ENCODE measurements at regions not wholly inside any gene's neighbourhood (a gene's known extent, or its start where the extent isn't known, plus 50 kb on each side); places are given as distances from the start of the nearest gene placed in this dataset.

DNA sequence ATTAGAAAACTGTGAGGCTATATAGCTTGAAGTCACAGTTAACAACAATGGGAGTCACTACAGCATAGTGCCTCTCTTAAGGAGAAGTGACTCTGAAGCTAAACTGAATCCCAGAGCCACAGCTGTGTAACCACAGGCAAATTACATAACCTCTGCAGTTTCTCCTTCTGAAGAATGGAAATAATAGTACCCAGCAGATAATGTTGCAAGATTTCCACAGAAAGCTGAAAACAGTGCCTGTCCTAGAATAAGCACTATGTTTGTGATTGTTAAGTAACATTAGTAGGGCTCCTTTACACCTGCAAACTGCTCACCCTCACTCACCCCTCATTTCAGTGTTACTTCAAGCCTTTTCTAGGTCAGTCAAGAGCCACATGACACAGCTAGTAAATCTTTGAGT lies 886.7 kb downstream of the PLA2G4A start:
- TF ChIP-seq EZH2 (IDR thresholded peaks at IDR 0.05; ENCODE audit: insufficient read depth, poor library complexity, severe bottlenecking) (no peak), EZH2phosphoT487 (IDR thresholded peaks at IDR 0.05; ENCODE audit: insufficient read depth, low read depth) (no peak)
